Activated naive CD4-positive, alpha-beta T cell treated with anti-CD3 and anti-CD28 coated beads for 36 hours (primary cell): ENCODE measurements at regions not wholly inside any gene's neighbourhood (a gene's known extent, or its start where the extent isn't known, plus 50 kb on each side); places are given as distances from the start of the nearest gene placed in this dataset.

Experiments used
- CTCF ChIA-PET: fragments of 350-600 bp; sonication (Branson Sonifier 250); formaldehyde crosslinking; loops from one replicate; lab custom pipeline; 2021; ENCODE audit warnings: antibody characterized with exemption; lab: Charles Lee
- DNase-seq: peaks from one replicate; pipeline ENCODE4 v3.0.0-alpha.2; 2020
- H3K27ac Mint-ChIP-seq: one replicate; pipeline ENCODE4 v1.8.0; 2021; ENCODE audit warnings: mild to moderate bottlenecking, mixed read lengths
- H3K27me3 Mint-ChIP-seq: one replicate; pipeline ENCODE4 v1.8.0; 2021; ENCODE audit warnings: low read depth, mixed read lengths
- H3K36me3 Mint-ChIP-seq: one replicate; pipeline ENCODE4 v1.8.0; 2021; ENCODE audit warnings: low read depth, mixed read lengths
- H3K4me1 Mint-ChIP-seq: one replicate; pipeline ENCODE4 v1.8.0; 2021; ENCODE audit warnings: low read depth, mixed read lengths
- H3K4me3 Mint-ChIP-seq: one replicate; pipeline ENCODE4 v1.8.0; 2021; ENCODE audit warnings: mild to moderate bottlenecking, moderate library complexity, mixed read lengths
- H3K9me3 Mint-ChIP-seq: one replicate; pipeline ENCODE4 v1.8.0; 2021; ENCODE audit warnings: mixed read lengths
- intact Hi-C: fragments of 100-400 bp; cut with micrococcal nuclease; formaldehyde crosslinking; loops from one replicate; pipeline ENCODE4 v1.15.1; 2023

DNA sequence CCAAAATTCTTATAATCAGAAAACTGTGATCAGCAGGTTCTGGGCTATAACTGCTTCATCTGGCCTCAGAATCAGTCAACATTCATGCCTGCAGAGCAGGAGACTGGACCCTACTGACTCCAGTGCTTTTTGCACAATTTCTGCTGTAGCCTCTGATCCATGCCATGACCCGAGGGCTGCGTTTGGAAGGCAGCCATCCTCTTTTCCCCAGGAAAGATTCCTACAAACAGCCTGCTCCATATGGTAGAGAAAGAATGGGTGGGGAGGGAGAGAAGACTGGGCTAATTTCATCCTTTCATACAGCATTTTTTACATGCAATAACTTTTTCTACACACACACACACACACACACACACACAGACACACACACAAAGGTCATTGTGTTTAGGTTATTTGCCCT, 133.0 kb upstream of the MMADHC start:
- no peak overlapping the region for H3K4me3 Mint-ChIP-seq
- DNase-seq = no peak
- H3K36me3 Mint-ChIP-seq = no peaks in the 10 kb centered on the region
- CTCF ChIA-PET = no interaction called here
- no peaks in the 10 kb centered on the region for H3K4me1 Mint-ChIP-seq
- no peaks in the 10 kb centered on the region for H3K9me3 Mint-ChIP-seq
- intact Hi-C loops = no loop called here
- H3K27ac Mint-ChIP-seq = no peak overlapping the region
- H3K27me3 Mint-ChIP-seq = no peaks in the 10 kb centered on the region

DNA sequence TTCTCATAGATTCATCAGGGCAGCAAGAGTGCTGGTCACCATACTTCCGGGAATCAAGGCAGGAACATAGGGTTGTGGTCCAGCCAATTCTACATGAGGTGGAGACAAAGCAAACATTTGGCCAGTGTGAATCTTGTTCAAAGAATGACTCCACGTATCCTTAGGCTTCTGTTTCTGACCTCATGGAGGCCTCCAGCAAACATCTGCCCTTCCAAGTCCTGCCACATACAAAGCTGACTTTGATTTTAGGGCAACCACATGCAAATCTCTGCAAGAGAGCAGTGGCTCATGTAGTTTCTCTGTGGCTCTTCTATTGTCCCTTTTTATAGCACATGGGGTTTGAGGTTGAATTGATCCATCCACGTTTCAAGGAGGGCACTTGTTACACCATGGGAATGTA, 132.1 kb upstream of the MMADHC start:
- no peaks in the 10 kb centered on the region for H3K36me3 Mint-ChIP-seq
- no peaks in the 10 kb centered on the region for H3K9me3 Mint-ChIP-seq
- DNase-seq = no peak
- H3K4me3 Mint-ChIP-seq = no peak overlapping the region
- H3K4me1 Mint-ChIP-seq = no peaks in the 10 kb centered on the region
- no peaks in the 10 kb centered on the region for H3K27me3 Mint-ChIP-seq
- no peak overlapping the region for H3K27ac Mint-ChIP-seq
- intact Hi-C loops = no loop called here
- CTCF ChIA-PET = no interaction called here

DNA sequence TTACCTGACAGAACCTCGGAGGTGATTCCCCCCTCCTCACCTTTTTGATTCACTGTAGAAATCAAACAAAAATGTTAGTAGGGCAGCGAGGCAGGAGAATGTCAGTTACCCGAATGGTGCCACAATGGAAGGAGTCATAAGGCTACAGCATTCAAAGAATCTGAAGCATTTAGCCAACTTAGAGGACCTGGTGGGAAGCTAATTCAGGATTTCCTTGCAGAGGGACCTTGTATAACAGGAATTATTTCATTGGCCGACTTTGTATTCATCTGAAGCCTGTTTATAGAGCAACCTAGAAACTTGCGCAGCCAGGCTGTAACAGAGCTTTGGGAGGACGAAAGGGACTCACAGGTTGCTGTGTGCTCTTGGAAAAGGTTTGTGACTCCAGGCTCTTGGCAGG, 129.1 kb upstream of the MMADHC start:
- DNase-seq = no peak
- H3K9me3 Mint-ChIP-seq = no peaks in the 10 kb centered on the region
- H3K4me1 Mint-ChIP-seq = no peaks in the 10 kb centered on the region
- CTCF ChIA-PET = no interaction called here
- intact Hi-C loops = no loop called here
- H3K4me3 Mint-ChIP-seq = no peak overlapping the region
- H3K27me3 Mint-ChIP-seq = peaks cover 2% of the 10 kb centered on the region
- H3K27ac Mint-ChIP-seq = no peak overlapping the region
- H3K36me3 Mint-ChIP-seq = no peaks in the 10 kb centered on the region

DNA sequence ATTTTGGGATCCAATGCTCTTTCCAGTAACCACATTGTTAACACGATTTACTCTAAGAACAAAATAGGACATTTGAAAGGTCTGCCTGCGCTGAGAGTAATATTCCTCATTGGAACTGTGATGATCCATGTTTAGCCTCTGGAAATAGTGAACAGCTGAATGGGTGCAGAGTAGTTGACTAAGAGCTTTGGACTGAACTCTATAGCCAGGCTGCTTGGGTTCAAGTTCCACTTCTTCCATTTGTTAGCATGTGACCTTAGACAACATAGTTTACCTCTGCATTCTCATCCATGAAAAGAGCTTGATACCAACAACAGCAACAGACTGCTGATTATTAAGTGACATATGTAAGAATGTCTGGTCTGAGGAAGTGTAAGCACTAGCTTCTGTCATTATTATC, 128.3 kb upstream of the MMADHC start:
- Mint-ChIP-seq H3K4me1 (no peaks in the 10 kb centered on the region), H3K4me3 (no peak overlapping the region), H3K9me3 (no peaks in the 10 kb centered on the region), H3K27me3 (peaks cover 2% of the 10 kb centered on the region), H3K36me3 (no peaks in the 10 kb centered on the region), H3K27ac (no peak overlapping the region)
- intact Hi-C loops = loop anchor here (1.0 kb wide), 1 partner anchor 119 kb away; no protein-coding TSS in a partner anchor
- CTCF ChIA-PET = no interaction called here
- DNase-seq = no peak

DNA sequence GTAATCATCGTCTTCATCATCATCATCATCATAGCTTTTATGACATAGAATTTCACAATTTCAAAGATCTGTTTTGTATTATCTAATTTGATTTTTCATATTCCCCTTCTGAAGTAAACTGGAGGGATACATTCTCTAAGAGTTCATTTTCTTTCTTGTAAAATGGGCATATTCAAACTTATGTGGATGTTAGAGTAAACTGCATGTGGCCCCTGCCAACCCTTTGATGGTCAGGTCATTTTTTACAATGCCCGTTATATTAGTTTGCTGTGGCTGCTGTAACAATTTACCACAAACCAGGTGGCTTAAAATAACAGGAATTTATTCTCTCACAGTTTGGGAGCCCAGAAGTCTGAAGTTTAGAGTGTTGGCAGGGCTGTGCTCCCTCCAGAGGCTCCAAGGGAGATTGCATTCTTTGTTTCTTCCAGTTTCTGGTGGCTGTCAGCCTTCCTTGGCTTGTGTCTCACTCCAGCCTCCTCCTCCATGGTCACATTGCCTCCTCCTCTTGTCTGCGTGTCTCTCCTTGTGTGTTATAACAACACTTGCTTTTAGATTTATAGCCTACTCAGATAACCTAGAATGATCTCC, 127.5 kb upstream of the MMADHC start:
- Mint-ChIP-seq H3K4me3 (no peak overlapping the region), H3K27ac (no peak overlapping the region), H3K36me3 (no peaks in the 10 kb centered on the region), H3K4me1 (no peaks in the 10 kb centered on the region), H3K27me3 (peaks cover 2% of the 10 kb centered on the region), H3K9me3 (no peaks in the 10 kb centered on the region)
- intact Hi-C loops = loop anchor here (1.0 kb wide), 1 partner anchor 118 kb away; no protein-coding TSS in a partner anchor
- DNase-seq = no peak
- CTCF ChIA-PET = no interaction called here

DNA sequence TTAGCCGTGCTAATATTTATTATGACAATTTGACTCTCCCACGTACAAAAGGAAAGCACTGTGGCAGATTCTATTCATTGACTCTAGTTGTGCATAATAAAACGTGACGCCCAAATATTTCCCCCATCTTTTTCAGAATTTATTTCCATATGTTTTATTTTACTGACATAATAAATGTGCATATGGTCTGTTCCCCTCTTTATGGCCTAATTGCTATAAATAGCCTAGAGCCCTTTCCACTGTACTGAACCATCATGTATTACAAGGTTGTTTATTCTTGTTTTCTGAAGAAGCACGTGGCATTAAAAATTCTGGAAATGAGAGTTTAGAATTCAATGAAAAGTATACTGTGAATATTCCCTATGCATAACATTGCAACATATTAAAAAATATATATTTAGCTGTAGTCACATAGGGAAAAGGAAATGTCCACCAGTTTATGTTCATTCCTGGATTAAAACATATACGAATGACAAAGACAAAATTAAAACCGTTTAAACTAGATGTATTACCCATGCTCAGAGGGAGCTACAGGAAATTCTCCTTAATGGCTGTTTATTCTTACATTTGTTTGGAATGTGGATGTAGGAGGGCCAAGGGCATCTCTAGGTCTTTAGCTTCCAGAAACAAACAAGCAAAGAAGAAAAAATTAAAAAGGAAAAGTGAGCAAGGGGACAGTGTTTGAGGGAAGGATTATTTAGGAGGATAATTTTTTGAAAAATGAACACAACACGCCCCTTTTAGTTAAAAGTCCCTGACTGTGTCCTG, 122.1 kb upstream of the MMADHC start:
- Mint-ChIP-seq H3K4me1 (no peaks in the 10 kb centered on the region), H3K27ac (no peak overlapping the region), H3K36me3 (no peaks in the 10 kb centered on the region), H3K27me3 (peaks cover 2% of the 10 kb centered on the region), H3K9me3 (no peaks in the 10 kb centered on the region), H3K4me3 (no peak overlapping the region)
- intact Hi-C loops = no loop called here
- CTCF ChIA-PET = no interaction called here
- DNase-seq = no peak

DNA sequence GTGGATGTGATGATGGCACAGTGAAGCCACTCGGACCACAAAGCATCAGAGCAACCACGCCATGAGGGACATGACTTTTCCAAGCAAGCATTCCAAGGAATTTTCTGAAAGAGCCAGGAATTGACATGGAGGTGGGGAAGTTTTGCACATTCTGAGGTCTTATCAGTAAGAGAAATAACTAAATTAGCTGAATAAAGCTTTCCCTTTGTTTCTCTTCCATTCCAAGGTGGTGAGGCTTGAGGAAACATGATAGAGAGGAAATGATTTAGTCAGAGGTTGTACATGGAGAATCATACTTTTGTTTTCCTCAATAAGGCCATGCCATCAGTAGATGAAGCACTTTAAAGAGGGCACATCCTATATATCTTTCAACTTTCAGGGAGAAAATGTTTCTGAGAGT, 115.7 kb upstream of the MMADHC start:
- CTCF ChIA-PET = no interaction called here
- Mint-ChIP-seq H3K4me3 (no peak overlapping the region), H3K27ac (no peak overlapping the region), H3K27me3 (peaks cover 2% of the 10 kb centered on the region), H3K9me3 (no peaks in the 10 kb centered on the region), H3K36me3 (no peaks in the 10 kb centered on the region), H3K4me1 (no peaks in the 10 kb centered on the region)
- intact Hi-C loops = no loop called here
- DNase-seq = no peak

DNA sequence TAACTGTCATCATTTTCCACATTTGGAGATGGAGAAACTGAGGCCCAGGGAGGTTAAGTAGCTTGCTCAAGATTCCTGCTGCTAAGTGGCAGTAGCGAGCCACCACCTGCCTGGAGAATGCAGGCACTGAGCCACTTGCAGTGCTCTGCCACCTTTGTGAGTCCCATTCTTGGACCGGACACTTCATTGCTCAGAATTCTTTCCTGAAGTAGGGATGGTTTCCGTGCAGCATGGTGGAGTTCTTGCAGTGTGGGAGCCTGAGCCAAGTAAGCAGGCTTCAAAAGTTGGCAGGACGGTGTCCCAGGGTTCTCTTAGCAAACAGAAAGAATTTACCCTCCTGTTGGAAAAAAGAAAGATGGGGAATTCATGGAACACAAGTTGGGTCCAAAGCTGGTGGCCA, 115.0 kb upstream of the MMADHC start:
- peaks cover 2% of the 10 kb centered on the region for H3K27me3 Mint-ChIP-seq
- no peak overlapping the region for H3K27ac Mint-ChIP-seq
- no peak for DNase-seq
- CTCF ChIA-PET = no interaction called here
- no peaks in the 10 kb centered on the region for H3K9me3 Mint-ChIP-seq
- H3K4me3 Mint-ChIP-seq = no peak overlapping the region
- H3K4me1 Mint-ChIP-seq = no peaks in the 10 kb centered on the region
- intact Hi-C loops = no loop called here
- H3K36me3 Mint-ChIP-seq = no peaks in the 10 kb centered on the region

DNA sequence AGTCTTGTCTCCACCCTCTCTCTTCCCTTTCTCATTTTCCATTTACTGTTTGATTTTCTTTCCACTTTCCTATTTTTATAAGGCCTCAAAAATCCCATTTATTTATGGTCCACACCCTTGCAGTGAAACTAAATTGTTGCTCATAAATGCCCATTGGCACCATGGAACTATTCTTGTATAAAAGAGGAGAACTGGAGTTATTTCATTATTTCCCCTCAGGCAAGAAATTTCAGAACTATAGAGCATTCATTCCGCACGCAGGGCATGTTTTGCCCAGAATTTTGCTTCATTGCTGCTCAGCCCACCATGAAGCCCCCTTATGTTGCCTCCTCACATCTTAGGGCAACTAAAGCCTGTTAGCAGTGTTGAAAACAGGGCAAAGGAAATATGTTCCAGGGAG, 113.7 kb upstream of the MMADHC start:
- DNase-seq = no peak
- peaks cover 2% of the 10 kb centered on the region for H3K27me3 Mint-ChIP-seq
- CTCF ChIA-PET = no interaction called here
- no peaks in the 10 kb centered on the region for H3K36me3 Mint-ChIP-seq
- intact Hi-C loops = no loop called here
- H3K4me3 Mint-ChIP-seq = no peak overlapping the region
- H3K9me3 Mint-ChIP-seq = no peaks in the 10 kb centered on the region
- no peaks in the 10 kb centered on the region for H3K4me1 Mint-ChIP-seq
- H3K27ac Mint-ChIP-seq = no peak overlapping the region

DNA sequence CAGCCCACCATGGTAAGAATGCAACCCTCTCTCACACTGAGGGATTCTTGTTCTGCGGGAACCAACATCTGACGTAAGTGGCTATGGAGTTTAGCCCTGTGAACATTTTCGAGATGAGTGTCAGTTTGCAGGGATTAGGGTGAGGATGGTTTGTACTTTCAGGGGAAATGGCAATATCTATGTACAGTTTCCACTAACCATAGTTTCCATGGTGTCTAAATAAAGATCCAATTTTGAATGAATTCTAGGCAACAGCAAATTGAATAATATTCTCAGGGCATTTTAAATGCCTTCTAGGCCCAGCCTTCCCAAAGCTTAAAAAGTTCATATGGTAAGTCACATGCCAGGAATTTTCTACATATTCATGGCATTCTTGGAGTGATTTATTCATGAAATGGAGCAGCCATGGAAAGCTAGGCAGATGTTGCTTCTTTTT, 105.4 kb upstream of the MMADHC start:
- H3K36me3 Mint-ChIP-seq = no peaks in the 10 kb centered on the region
- no peaks in the 10 kb centered on the region for H3K9me3 Mint-ChIP-seq
- no peak overlapping the region for H3K4me3 Mint-ChIP-seq
- peaks cover 6% of the 10 kb centered on the region for H3K27me3 Mint-ChIP-seq
- H3K4me1 Mint-ChIP-seq = no peaks in the 10 kb centered on the region
- DNase-seq = no peak
- H3K27ac Mint-ChIP-seq = no peak overlapping the region
- intact Hi-C loops = no loop called here
- CTCF ChIA-PET = no interaction called here

DNA sequence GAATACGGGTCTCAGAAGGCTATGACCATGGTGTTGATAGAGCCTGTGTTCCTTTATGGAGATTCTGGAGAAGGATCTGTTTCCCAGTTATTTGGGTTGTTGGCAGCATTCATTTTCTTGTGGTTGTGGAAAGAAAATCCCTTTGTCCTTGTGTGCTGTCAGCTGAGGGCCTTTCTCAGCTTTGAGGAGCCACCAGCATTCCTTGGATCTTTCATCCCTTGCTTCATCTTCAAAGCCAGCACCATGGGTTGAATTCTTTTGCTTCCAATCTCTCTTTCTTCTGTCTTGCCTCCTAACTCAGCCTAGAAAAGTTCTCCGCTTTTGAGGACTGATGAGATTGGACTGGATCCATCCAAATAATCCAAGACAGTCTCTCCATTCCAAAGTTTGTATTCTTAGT, 103.2 kb upstream of the MMADHC start:
- DNase-seq = no peak
- H3K4me3 Mint-ChIP-seq = no peak overlapping the region
- H3K27ac Mint-ChIP-seq = no peak overlapping the region
- H3K27me3 Mint-ChIP-seq = peaks cover 9% of the 10 kb centered on the region
- CTCF ChIA-PET = no interaction called here
- H3K4me1 Mint-ChIP-seq = no peaks in the 10 kb centered on the region
- intact Hi-C loops = no loop called here
- H3K9me3 Mint-ChIP-seq = no peaks in the 10 kb centered on the region
- H3K36me3 Mint-ChIP-seq = no peaks in the 10 kb centered on the region

DNA sequence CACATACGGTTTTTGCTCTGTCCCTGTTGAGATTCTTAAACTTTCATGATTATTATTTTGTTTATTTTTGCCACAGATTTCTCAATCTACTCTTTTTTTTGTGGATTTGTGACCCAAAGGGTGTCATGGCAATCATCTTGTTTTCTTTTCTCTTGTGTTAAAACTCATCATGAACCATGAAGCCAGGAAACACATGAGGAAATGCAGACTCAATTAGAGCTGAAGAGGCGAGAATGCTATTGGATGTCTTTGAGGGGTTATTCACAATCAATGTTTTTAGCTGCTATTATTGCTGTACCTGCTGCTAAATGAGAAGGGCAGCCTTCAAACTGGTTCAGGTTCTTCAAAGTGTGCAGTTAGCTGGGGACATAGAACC, 99.5 kb upstream of the MMADHC start:
- no peak for DNase-seq
- Mint-ChIP-seq H3K9me3 (peaks cover 6% of the 10 kb centered on the region), H3K4me3 (no peak overlapping the region), H3K36me3 (no peaks in the 10 kb centered on the region), H3K4me1 (no peaks in the 10 kb centered on the region), H3K27ac (no peak overlapping the region), H3K27me3 (peaks cover 7% of the 10 kb centered on the region)
- CTCF ChIA-PET = interaction anchor here (0.7 kb wide), 1 partner anchor 88 kb away, joined by 4 read pairs; no protein-coding TSS in a partner anchor
- intact Hi-C loops = no loop called here
